ENCODE measurements at regions not wholly inside any gene's neighbourhood (a gene's known extent, or its start where the extent isn't known, plus 50 kb on each side); places are given as distances from the start of the nearest gene placed in this dataset.
"Not testable (repeated sequence)": the region's sequence is repeated elsewhere in the genome, so short reads cannot be mapped to it uniquely, and the experiment has no call there.

GRCh38 chr15:25247407-25248038 lies 191.3 kb downstream of the UBE3A start (continued):
- TF ChIP-seq TSHZ2 (CRISPR knock-in tag; IDR thresholded peaks at IDR 0.05) (no peak), BACH2 (CRISPR knock-in tag; IDR thresholded peaks at IDR 0.05; ENCODE audit: borderline replicate concordance) (no peak)

- ATAC-seq: not testable (repeated sequence)
Measured at GRCh38 chr15:25248087-25248486, 190.7 kb downstream of the UBE3A start.

- no peak for TF ChIP-seq RARB (CRISPR knock-in tag; IDR thresholded peaks at IDR 0.05)
- TF ChIP-seq ZNF565 (CRISPR knock-in tag; conservative IDR thresholded peaks at IDR 0.05; ENCODE audit: low read depth): no peak
- no peak for TF ChIP-seq CSDC2 (CRISPR knock-in tag; IDR thresholded peaks at IDR 0.05)
- no peak for TF ChIP-seq TSHZ2 (CRISPR knock-in tag; IDR thresholded peaks at IDR 0.05)
- TF ChIP-seq ARNTL (CRISPR knock-in tag; IDR thresholded peaks at IDR 0.05; ENCODE audit: borderline replicate concordance, low read depth): no peak
- no peak for TF ChIP-seq SNAI2 (CRISPR knock-in tag; IDR thresholded peaks at IDR 0.05)
- TF ChIP-seq ISL1 (CRISPR knock-in tag; IDR thresholded peaks at IDR 0.05): no peak
- TF ChIP-seq ZNF70 (CRISPR knock-in tag; IDR thresholded peaks at IDR 0.05): no peak
- TF ChIP-seq ZNF8 (CRISPR knock-in tag; IDR thresholded peaks at IDR 0.05): no peak
- no peak for TF ChIP-seq ZC3H10 (CRISPR knock-in tag; IDR thresholded peaks at IDR 0.05)
- no peak for TF ChIP-seq CREB5 (CRISPR knock-in tag; IDR thresholded peaks at IDR 0.05; ENCODE audit: low read depth)
- TF ChIP-seq ZFP3 (CRISPR knock-in tag; IDR thresholded peaks at IDR 0.05): no peak
- TF ChIP-seq ESRRG (CRISPR knock-in tag; IDR thresholded peaks at IDR 0.05): no peak
- no peak for TF ChIP-seq POU6F1 (CRISPR knock-in tag; IDR thresholded peaks at IDR 0.05; ENCODE audit: borderline replicate concordance, low read depth)
- TF ChIP-seq TCF4 (CRISPR knock-in tag; IDR thresholded peaks at IDR 0.05; ENCODE audit: borderline replicate concordance): no peak
- TF ChIP-seq CSRNP3 (CRISPR knock-in tag; IDR thresholded peaks at IDR 0.05): no peak
- no peak for TF ChIP-seq GLIS3 (CRISPR knock-in tag; IDR thresholded peaks at IDR 0.05)
- no peak for TF ChIP-seq PATZ1 (CRISPR knock-in tag; IDR thresholded peaks at IDR 0.05; ENCODE audit: borderline replicate concordance)
- no peak for TF ChIP-seq ZFP30 (CRISPR knock-in tag; IDR thresholded peaks at IDR 0.05)
- ATAC-seq: no peak
Measured at GRCh38 chr15:25248583-25249235, 190.1 kb downstream of the UBE3A start.
